ENCODE measurements at regions not wholly inside any gene's neighbourhood (a gene's known extent, or its start where the extent isn't known, plus 50 kb on each side); places are given as distances from the start of the nearest gene placed in this dataset.
"Not testable (repeated sequence)": the region's sequence is repeated elsewhere in the genome, so short reads cannot be mapped to it uniquely, and the experiment has no call there.

GRCh38 chr12:83505586-83505985 is 818.9 kb downstream of the TMTC2 start:
- Mint-ChIP-seq H3K4me1 (ENCODE audit: low read depth) (no peaks in the 10 kb centered on the region), H3K4me3 (no peak overlapping the region), H3K27me3 (no peaks in the 10 kb centered on the region), H3K27ac (no peak overlapping the region), H3K9me3 (peaks cover 3% of the 10 kb centered on the region), H3K36me3 (ENCODE audit: low read depth) (no peaks in the 10 kb centered on the region)
- DNase-seq (no peak), ATAC-seq (ENCODE audit: poor library complexity) (no peak)
- Histone ChIP-seq H3K27ac (ENCODE audit: low read depth in 1 of 2, low read length in 2 of 2) (no peak overlapping the region), H3K4me1 (ENCODE audit: insufficient read depth, low read length) (no peaks in the 10 kb centered on the region), H3K9me3 (ENCODE audit: control insufficient read depth in 1 of 2, insufficient read depth in 1 of 2, low read length in 2 of 2) (no peaks in the 10 kb centered on the region), H3K27me3 (ENCODE audit: control insufficient read depth in 1 of 2, insufficient read depth in 2 of 2, low read length in 2 of 2) (no peaks in the 10 kb centered on the region), H3K4me3 (ENCODE audit: low read length) (no peak overlapping the region), H3K36me3 (ENCODE audit: insufficient read depth, low read length) (no peaks in the 10 kb centered on the region)
- POLR2A ChIA-PET: no interaction called here
- TF ChIP-seq, protein P1, sequence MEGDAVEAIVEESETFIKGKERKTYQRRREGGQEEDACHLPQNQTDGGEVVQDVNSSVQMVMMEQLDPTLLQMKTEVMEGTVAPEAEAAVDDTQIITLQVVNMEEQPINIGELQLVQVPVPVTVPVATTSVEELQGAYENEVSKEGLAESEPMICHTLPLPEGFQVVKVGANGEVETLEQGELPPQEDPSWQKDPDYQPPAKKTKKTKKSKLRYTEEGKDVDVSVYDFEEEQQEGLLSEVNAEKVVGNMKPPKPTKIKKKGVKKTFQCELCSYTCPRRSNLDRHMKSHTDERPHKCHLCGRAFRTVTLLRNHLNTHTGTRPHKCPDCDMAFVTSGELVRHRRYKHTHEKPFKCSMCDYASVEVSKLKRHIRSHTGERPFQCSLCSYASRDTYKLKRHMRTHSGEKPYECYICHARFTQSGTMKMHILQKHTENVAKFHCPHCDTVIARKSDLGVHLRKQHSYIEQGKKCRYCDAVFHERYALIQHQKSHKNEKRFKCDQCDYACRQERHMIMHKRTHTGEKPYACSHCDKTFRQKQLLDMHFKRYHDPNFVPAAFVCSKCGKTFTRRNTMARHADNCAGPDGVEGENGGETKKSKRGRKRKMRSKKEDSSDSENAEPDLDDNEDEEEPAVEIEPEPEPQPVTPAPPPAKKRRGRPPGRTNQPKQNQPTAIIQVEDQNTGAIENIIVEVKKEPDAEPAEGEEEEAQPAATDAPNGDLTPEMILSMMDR (IDR thresholded peaks at IDR 0.05): no peak
- intact Hi-C loops (cut with DNase I, micrococcal nuclease): no loop called here
- CTCF ChIA-PET: interaction anchor here (0.7 kb wide), 1 partner anchor 796 kb away, joined by 4 read pairs; no protein-coding TSS in a partner anchor

GRCh38 chr12:83499894-83500293 is 813.2 kb downstream of the TMTC2 start:
- H3K27me3 Mint-ChIP-seq; H3K9me3 Mint-ChIP-seq; H3K9me3 ChIP-seq (ENCODE audit: control insufficient read depth in 1 of 2, insufficient read depth in 1 of 2, low read length in 2 of 2); H3K36me3 ChIP-seq (ENCODE audit: insufficient read depth, low read length); H3K27me3 ChIP-seq (ENCODE audit: control insufficient read depth in 1 of 2, insufficient read depth in 2 of 2, low read length in 2 of 2); H3K36me3 Mint-ChIP-seq (ENCODE audit: low read depth); H3K4me1 Mint-ChIP-seq (ENCODE audit: low read depth); H3K27ac Mint-ChIP-seq; H3K4me1 ChIP-seq (ENCODE audit: insufficient read depth, low read length); H3K4me3 ChIP-seq (ENCODE audit: low read length); H3K27ac ChIP-seq (ENCODE audit: low read depth in 1 of 2, low read length in 2 of 2); POLR2A ChIA-PET; intact Hi-C loops (cut with DNase I, micrococcal nuclease); DNase-seq; H3K4me3 Mint-ChIP-seq; ATAC-seq (ENCODE audit: poor library complexity); CTCF ChIA-PET: not testable (repeated sequence)

GRCh38 chr12:83477696-83478095 is 791.0 kb downstream of the TMTC2 start:
- Mint-ChIP-seq H3K9me3 (peaks cover 7% of the 10 kb centered on the region), H3K4me1 (ENCODE audit: low read depth) (no peaks in the 10 kb centered on the region), H3K27me3 (no peaks in the 10 kb centered on the region), H3K36me3 (ENCODE audit: low read depth) (no peaks in the 10 kb centered on the region), H3K4me3 (no peak overlapping the region), H3K27ac (no peak overlapping the region)
- Histone ChIP-seq H3K27me3 (ENCODE audit: control insufficient read depth in 1 of 2, insufficient read depth in 2 of 2, low read length in 2 of 2) (no peaks in the 10 kb centered on the region), H3K27ac (ENCODE audit: low read depth in 1 of 2, low read length in 2 of 2) (no peak overlapping the region), H3K36me3 (ENCODE audit: insufficient read depth, low read length) (no peaks in the 10 kb centered on the region), H3K4me1 (ENCODE audit: insufficient read depth, low read length) (no peaks in the 10 kb centered on the region), H3K9me3 (ENCODE audit: control insufficient read depth in 1 of 2, insufficient read depth in 1 of 2, low read length in 2 of 2) (no peaks in the 10 kb centered on the region), H3K4me3 (ENCODE audit: low read length) (no peak overlapping the region)
- ATAC-seq (ENCODE audit: poor library complexity) (no peak), DNase-seq (no peak)
- intact Hi-C loops (cut with DNase I, micrococcal nuclease): no loop called here
- CTCF ChIA-PET: no interaction called here
- TF ChIP-seq, protein P1 (IDR thresholded peaks at IDR 0.05): no peak
- POLR2A ChIA-PET: no interaction called here

Measured in CD4-positive, alpha-beta T cell (primary cell).